CD14-positive monocyte (primary cell): ENCODE measurements at regions not wholly inside any gene's neighbourhood (a gene's known extent, or its start where the extent isn't known, plus 50 kb on each side); places are given as distances from the start of the nearest gene placed in this dataset.

Source experiments
- DNase-seq, 3 donors: peaks; one replicate each; pipeline ENCODE4 v3.0.0-alpha.2; 2011 to 2022
- H2AFZ ChIP-seq: 2 replicates; pipeline ENCODE4 v1.6.0; 2012; ENCODE audit warnings: mild to moderate bottlenecking, low read depth, low read length, inconsistent platforms; ENCODE audit not compliant: insufficient read depth, poor library complexity, severe bottlenecking
- H3K27ac ChIP-seq, 2 donors: 1 replicate in 1 of 2; 2 replicates in 1 of 2; pipeline ENCODE4 v1.5.1; 2012 to 2013; ENCODE audit warnings: low read length in 2 of 2, control low read depth in 1 of 2, inconsistent platforms in 1 of 2, low read depth in 1 of 2, mild to moderate bottlenecking in 1 of 2
- H3K27me3 ChIP-seq, 2 donors: one replicate each; pipeline versions ENCODE4 v1.6.0 to v1.6.1; 2011 to 2013; ENCODE audit warnings: low read length in 2 of 2; ENCODE audit not compliant: control insufficient read depth in 2 of 2, insufficient read depth in 2 of 2
- H3K36me3 ChIP-seq, 2 donors: replicated peaks in 1 of 2; 1 replicate in 1 of 2; 2 replicates in 1 of 2; pipeline versions ENCODE4 v1.5.1 to v1.6.1; 2012 to 2013; ENCODE audit warnings: low read length in 2 of 2, control low read depth in 1 of 2, inconsistent platforms in 1 of 2, mild to moderate bottlenecking in 1 of 2; ENCODE audit not compliant: insufficient read depth in 2 of 2, control insufficient read depth in 1 of 2
- H3K4me1 ChIP-seq, 2 donors: 1 replicate in 1 of 2; 2 replicates in 1 of 2; pipeline versions ENCODE4 v1.5.1 to v1.6.1; 2012 to 2013; ENCODE audit warnings: low read length in 2 of 2, control low read depth in 1 of 2, inconsistent platforms in 1 of 2, mild to moderate bottlenecking in 1 of 2, moderate library complexity in 1 of 2; ENCODE audit not compliant: insufficient read depth in 2 of 2, control insufficient read depth in 1 of 2
- H3K4me2 ChIP-seq: replicated peaks from 2 replicates; pipeline ENCODE3; 2012; ENCODE audit warnings: low read length, moderate library complexity, mild to moderate bottlenecking; ENCODE audit not compliant: poor library complexity, severe bottlenecking; ENCODE audit errors: extremely low read depth
- H3K4me3 ChIP-seq, 3 experiments: fragments of 200-600 bp in 1 of 3; sonication (generic) in 1 of 3; replicated peaks in 1 of 3; 1 replicate in 2 of 3; 2 replicates in 1 of 3; pipeline ENCODE4 v1.5.1; 2011 to 2013; ENCODE audit warnings: low read length in 3 of 3, mild to moderate bottlenecking in 3 of 3, control low read depth in 2 of 3, low read depth in 2 of 3, inconsistent platforms in 1 of 3, moderate library complexity in 1 of 3
- H3K79me2 ChIP-seq: 2 replicates; pipeline ENCODE4 v1.6.0; 2012; ENCODE audit warnings: mild to moderate bottlenecking, control low read depth, inconsistent platforms, low read length, moderate library complexity; ENCODE audit not compliant: insufficient read depth
- H3K9ac ChIP-seq: 2 replicates; pipeline ENCODE4 v1.6.0; 2017; ENCODE audit warnings: low read length, mild to moderate bottlenecking; ENCODE audit not compliant: insufficient read depth, poor library complexity, severe bottlenecking
- H3K9me3 ChIP-seq, 2 donors: replicated peaks in 1 of 2; 1 replicate in 1 of 2; 2 replicates in 1 of 2; pipeline versions ENCODE4 v1.5.1 to v1.6.1; 2012 to 2013; ENCODE audit warnings: low read length in 2 of 2, control low read depth in 1 of 2; ENCODE audit not compliant: control insufficient read depth in 1 of 2, insufficient read depth in 1 of 2
- H4K20me1 ChIP-seq: 2 replicates; pipeline ENCODE4 v1.6.0; 2012; ENCODE audit warnings: mild to moderate bottlenecking, low read length, control low read depth, moderate library complexity; ENCODE audit not compliant: insufficient read depth
- H3K27ac Mint-ChIP-seq, 7 donors: one replicate each; pipeline ENCODE4 v1.8.0; 2020; ENCODE audit warnings: mild to moderate bottlenecking in 7 of 7, mixed read lengths in 7 of 7, moderate library complexity in 6 of 7, inconsistent platforms in 2 of 7
- H3K27me3 Mint-ChIP-seq, 3 donors: one replicate each; pipeline ENCODE4 v1.8.0; 2021 to 2022; ENCODE audit warnings: low read depth in 3 of 3, mild to moderate bottlenecking in 3 of 3, mixed read lengths in 3 of 3, moderate library complexity in 3 of 3, inconsistent platforms in 1 of 3
- H3K36me3 Mint-ChIP-seq, 2 donors: one replicate each; pipeline ENCODE4 v1.8.0; 2020; ENCODE audit warnings: mixed read lengths in 2 of 2, inconsistent platforms in 1 of 2, mild to moderate bottlenecking in 1 of 2
- H3K4me1 Mint-ChIP-seq: one replicate; pipeline ENCODE4 v1.8.0; 2020; ENCODE audit warnings: mild to moderate bottlenecking, mixed read lengths
- H3K4me3 Mint-ChIP-seq, 2 donors: one replicate each; pipeline ENCODE4 v1.8.0; 2020; ENCODE audit warnings: mild to moderate bottlenecking in 2 of 2, mixed read lengths in 2 of 2, moderate library complexity in 1 of 2
- H3K9me3 Mint-ChIP-seq, 7 donors: one replicate each; pipeline ENCODE4 v1.8.0; 2020 to 2022; ENCODE audit warnings: mixed read lengths in 7 of 7, mild to moderate bottlenecking in 6 of 7, moderate library complexity in 6 of 7, inconsistent platforms in 2 of 7
- WGBS: methylation state at CpG from one replicate; pipeline ENCODE4 v1.1.5; 2013; ENCODE audit warnings: missing lambda C conversion rate; ENCODE audit not compliant: insufficient coverage; 5-methylcytosine and 5-hydroxymethylcytosine counted together
- intact Hi-C, 2 donors: fragments of 100-400 bp; cut with micrococcal nuclease; formaldehyde crosslinking; loops; one replicate each; pipeline versions ENCODE4 v1.15.0 to v1.15.1; 2023
- TF ChIP-seq, protein P1 (sequence below): fragments of 200-600 bp; IDR thresholded peaks from one replicate; pipeline ENCODE4 v1.8.0; 2022; ENCODE audit warnings: antibody characterized with exemption, mild to moderate bottlenecking

DNA sequence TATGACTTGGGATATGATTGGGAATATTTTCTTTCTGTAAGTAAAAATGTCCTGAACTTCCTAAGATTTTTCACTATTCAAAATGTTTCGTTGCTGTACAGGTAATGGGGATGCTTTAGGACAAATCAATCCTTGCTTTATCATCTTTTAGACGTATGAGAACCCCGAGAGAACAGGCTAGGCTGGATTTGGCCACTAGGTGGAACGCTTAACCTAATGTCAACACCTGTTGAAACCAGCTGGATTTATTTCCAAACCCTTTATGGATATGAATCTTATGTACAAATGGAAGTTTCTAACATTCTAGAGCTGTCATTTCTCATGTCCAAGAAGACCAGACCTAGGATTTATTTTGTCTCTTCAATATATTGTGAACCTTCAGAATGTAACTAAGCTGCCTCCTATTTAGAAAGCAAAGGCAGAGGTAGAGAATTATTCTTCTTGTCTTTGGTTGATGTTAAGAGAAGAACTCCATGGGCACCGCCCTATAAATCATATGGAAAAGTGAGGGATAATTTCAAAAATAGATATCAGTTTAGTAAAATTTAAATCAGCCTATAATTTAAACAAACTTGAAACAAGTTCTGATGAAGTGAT lies 96.7 kb downstream of the PMAIP1 start:
- no peak overlapping the region for H2AFZ ChIP-seq
- no peak overlapping the region for H3K4me3 ChIP-seq
- H3K79me2 ChIP-seq = no peaks in the 10 kb centered on the region
- H3K4me1 ChIP-seq = no peaks in the 10 kb centered on the region
- peaks cover 7 to 11% of the 10 kb centered on the region in 2 donors for H3K27me3 ChIP-seq
- Mint-ChIP-seq H3K27ac (no peak overlapping the region), H3K4me1 (no peaks in the 10 kb centered on the region), H3K4me3 (no peak overlapping the region), H3K27me3 (peaks cover 8 to 21% (median 8%) of the 10 kb centered on the region in 3 donors), H3K36me3 (no peaks in the 10 kb centered on the region), H3K9me3 (peaks cover 0 to 7% (median 2%) of the 10 kb centered on the region in 7 donors)
- H3K9ac ChIP-seq = no peak overlapping the region
- TF ChIP-seq, protein P1, sequence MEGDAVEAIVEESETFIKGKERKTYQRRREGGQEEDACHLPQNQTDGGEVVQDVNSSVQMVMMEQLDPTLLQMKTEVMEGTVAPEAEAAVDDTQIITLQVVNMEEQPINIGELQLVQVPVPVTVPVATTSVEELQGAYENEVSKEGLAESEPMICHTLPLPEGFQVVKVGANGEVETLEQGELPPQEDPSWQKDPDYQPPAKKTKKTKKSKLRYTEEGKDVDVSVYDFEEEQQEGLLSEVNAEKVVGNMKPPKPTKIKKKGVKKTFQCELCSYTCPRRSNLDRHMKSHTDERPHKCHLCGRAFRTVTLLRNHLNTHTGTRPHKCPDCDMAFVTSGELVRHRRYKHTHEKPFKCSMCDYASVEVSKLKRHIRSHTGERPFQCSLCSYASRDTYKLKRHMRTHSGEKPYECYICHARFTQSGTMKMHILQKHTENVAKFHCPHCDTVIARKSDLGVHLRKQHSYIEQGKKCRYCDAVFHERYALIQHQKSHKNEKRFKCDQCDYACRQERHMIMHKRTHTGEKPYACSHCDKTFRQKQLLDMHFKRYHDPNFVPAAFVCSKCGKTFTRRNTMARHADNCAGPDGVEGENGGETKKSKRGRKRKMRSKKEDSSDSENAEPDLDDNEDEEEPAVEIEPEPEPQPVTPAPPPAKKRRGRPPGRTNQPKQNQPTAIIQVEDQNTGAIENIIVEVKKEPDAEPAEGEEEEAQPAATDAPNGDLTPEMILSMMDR = peak; percentile 51
- H3K27ac ChIP-seq = no peak overlapping the region
- DNase-seq = no peak
- no peaks in the 10 kb centered on the region for H3K36me3 ChIP-seq
- WGBS = no CpG with 5 or more reads among the region's 5 CpGs
- no peaks in the 10 kb centered on the region for H3K9me3 ChIP-seq
- no peaks in the 10 kb centered on the region for H4K20me1 ChIP-seq
- intact Hi-C loops = no loop called here
- no peak overlapping the region for H3K4me2 ChIP-seq

DNA sequence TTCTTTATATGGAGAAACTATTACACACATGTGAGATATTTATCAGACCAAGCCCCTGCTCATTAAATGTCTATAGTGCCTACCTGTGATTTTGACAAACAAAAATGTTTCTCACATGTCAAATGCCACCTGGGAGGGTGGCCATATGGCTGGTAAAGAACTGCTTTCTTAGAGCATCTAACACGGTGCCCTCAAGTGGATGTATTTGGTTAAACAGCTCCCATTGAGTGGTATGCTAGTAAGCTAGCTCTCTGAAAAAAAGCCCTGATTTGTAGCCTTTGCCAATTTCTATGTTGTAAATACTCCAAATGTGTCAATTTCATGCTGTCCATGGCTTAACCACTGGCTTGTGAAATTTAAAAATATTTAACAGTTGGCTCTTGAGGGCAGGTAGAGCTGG lies 94.6 kb downstream of the PMAIP1 start:
- intact Hi-C loops = no loop called here
- TF ChIP-seq, protein P1 = no peak
- Mint-ChIP-seq H3K4me1 (no peaks in the 10 kb centered on the region), H3K4me3 (no peak overlapping the region), H3K27ac (no peak overlapping the region), H3K9me3 (no peaks in the 10 kb centered on the region), H3K27me3 (peaks cover 6 to 22% (median 12%) of the 10 kb centered on the region in 3 donors), H3K36me3 (no peaks in the 10 kb centered on the region)
- Histone ChIP-seq H3K4me1 (no peaks in the 10 kb centered on the region), H2AFZ (no peak overlapping the region), H4K20me1 (no peaks in the 10 kb centered on the region), H3K4me2 (no peak overlapping the region), H3K79me2 (no peaks in the 10 kb centered on the region), H3K4me3 (no peak overlapping the region), H3K27ac (no peak overlapping the region), H3K36me3 (no peaks in the 10 kb centered on the region), H3K9me3 (no peaks in the 10 kb centered on the region), H3K9ac (no peak overlapping the region), H3K27me3 (peaks cover 17 to 21% of the 10 kb centered on the region in 2 donors)
- no CpG with 5 or more reads among the region's 1 CpG for WGBS
- no peak for DNase-seq
